Parathyroid adenoma (tissue), 2 donors: ENCODE measurements at regions not wholly inside any gene's neighbourhood (a gene's known extent, or its start where the extent isn't known, plus 50 kb on each side); places are given as distances from the start of the nearest gene placed in this dataset.

Source experiments
- H2AFZ ChIP-seq: fragments of 300-600 bp; sonication (generic); one replicate; pipeline ENCODE4 v1.7.0; 2017; ENCODE audit warnings: antibody characterized with exemption, mild to moderate bottlenecking
- H3K27ac ChIP-seq: fragments of 300-600 bp; sonication (generic); one replicate; pipeline ENCODE4 v1.7.0; 2017
- H3K27me3 ChIP-seq: fragments of 300-600 bp; sonication (generic); one replicate; pipeline ENCODE4 v1.7.0; 2017; ENCODE audit warnings: low read length; ENCODE audit not compliant: control insufficient read depth, insufficient read depth
- H3K36me3 ChIP-seq: fragments of 300-600 bp; sonication (generic); one replicate; pipeline ENCODE4 v1.7.0; 2017; ENCODE audit warnings: low read length; ENCODE audit not compliant: control insufficient read depth, insufficient read depth
- H3K4me1 ChIP-seq: fragments of 300-600 bp; sonication (generic); one replicate; pipeline ENCODE4 v1.7.0; 2017; ENCODE audit warnings: control low read depth
- H3K4me2 ChIP-seq: fragments of 300-600 bp; sonication (generic); one replicate; pipeline ENCODE4 v1.7.0; 2017; ENCODE audit warnings: low read length
- H3K4me3 ChIP-seq: fragments of 300-600 bp; sonication (generic); one replicate; pipeline ENCODE4 v1.7.0; 2017; ENCODE audit warnings: low read depth, low read length
- H3K79me2 ChIP-seq: fragments of 300-600 bp; sonication (generic); one replicate; pipeline ENCODE4 v1.7.0; 2017; ENCODE audit warnings: control low read depth
- H3K9ac ChIP-seq: fragments of 300-600 bp; sonication (generic); one replicate; pipeline ENCODE4 v1.7.0; 2017; ENCODE audit warnings: mild to moderate bottlenecking
- H3K9me3 ChIP-seq: fragments of 300-600 bp; sonication (generic); one replicate; pipeline ENCODE4 v1.7.0; 2017; ENCODE audit warnings: low read length; ENCODE audit not compliant: control insufficient read depth
- CTCF ChIP-seq: fragments of 300-600 bp; sonication (generic); IDR thresholded peaks from one replicate; pipeline ENCODE4 v1.7.0; 2017; ENCODE audit warnings: antibody characterized with exemption, mild to moderate bottlenecking
- donor health status: primary hyperparathyroidism.

GRCh38 chr13:106155411-106155810 lies 380.1 kb downstream of the EFNB2 start:
- no peaks in the 10 kb centered on the region for H3K9me3 ChIP-seq
- H3K79me2 ChIP-seq, result no peaks in the 10 kb centered on the region
- H3K9ac ChIP-seq, result no peak overlapping the region
- H3K4me1 ChIP-seq, result no peaks in the 10 kb centered on the region
- H3K27ac ChIP-seq, result no peak overlapping the region
- no peak overlapping the region for H2AFZ ChIP-seq
- no peak for TF ChIP-seq CTCF
- no peaks in the 10 kb centered on the region for H3K27me3 ChIP-seq
- no peak overlapping the region for H3K4me3 ChIP-seq
- H3K4me2 ChIP-seq, result no peak overlapping the region
- H3K36me3 ChIP-seq, result no peaks in the 10 kb centered on the region

- Histone ChIP-seq H3K36me3 (no peaks in the 10 kb centered on the region), H3K9me3 (no peaks in the 10 kb centered on the region), H3K9ac (no peak overlapping the region), H3K79me2 (no peaks in the 10 kb centered on the region), H3K27me3 (no peaks in the 10 kb centered on the region), H3K4me1 (no peaks in the 10 kb centered on the region), H3K4me3 (no peak overlapping the region), H2AFZ (no peak overlapping the region), H3K4me2 (no peak overlapping the region), H3K27ac (no peak overlapping the region)
- no peak for TF ChIP-seq CTCF
Measured at GRCh38 chr13:106153876-106154275, 381.6 kb downstream of the EFNB2 start.

GRCh38 chr13:106153041-106153440 lies 382.4 kb downstream of the EFNB2 start:
- Histone ChIP-seq H3K27me3 (no peaks in the 10 kb centered on the region), H3K4me1 (no peaks in the 10 kb centered on the region)

GRCh38 chr13:106152047-106152446 lies 383.4 kb downstream of the EFNB2 start:
- no peaks in the 10 kb centered on the region for H3K4me1 ChIP-seq
- H3K9me3 ChIP-seq, result no peaks in the 10 kb centered on the region
- no peak overlapping the region for H2AFZ ChIP-seq
- no peaks in the 10 kb centered on the region for H3K27me3 ChIP-seq
- TF ChIP-seq CTCF, result no peak
- H3K4me3 ChIP-seq, result no peak overlapping the region
- no peak overlapping the region for H3K9ac ChIP-seq
- no peak overlapping the region for H3K4me2 ChIP-seq
- no peaks in the 10 kb centered on the region for H3K36me3 ChIP-seq
- H3K79me2 ChIP-seq, result no peaks in the 10 kb centered on the region
- H3K27ac ChIP-seq, result no peak overlapping the region

More at GRCh38 chr13:106153041-106153440, 382.4 kb downstream of the EFNB2 start:
- H2AFZ ChIP-seq, result no peak overlapping the region
- H3K27ac ChIP-seq, result no peak overlapping the region
- no peaks in the 10 kb centered on the region for H3K79me2 ChIP-seq
- H3K4me3 ChIP-seq, result no peak overlapping the region
- no peak for TF ChIP-seq CTCF
- no peaks in the 10 kb centered on the region for H3K36me3 ChIP-seq
- no peak overlapping the region for H3K4me2 ChIP-seq
- no peaks in the 10 kb centered on the region for H3K9me3 ChIP-seq
- H3K9ac ChIP-seq, result no peak overlapping the region

- Histone ChIP-seq H3K36me3 (no peaks in the 10 kb centered on the region), H3K9me3 (no peaks in the 10 kb centered on the region), H3K4me1 (no peaks in the 10 kb centered on the region), H3K9ac (no peak overlapping the region), H3K4me3 (no peak overlapping the region), H3K79me2 (no peaks in the 10 kb centered on the region), H3K27me3 (no peaks in the 10 kb centered on the region), H3K4me2 (no peak overlapping the region), H2AFZ (no peak overlapping the region), H3K27ac (no peak overlapping the region)
- no peak for TF ChIP-seq CTCF
Measured at GRCh38 chr13:106151056-106151699, 384.3 kb downstream of the EFNB2 start.
